ENCODE measurements at regions not wholly inside any gene's neighbourhood (a gene's known extent, or its start where the extent isn't known, plus 50 kb on each side); places are given as distances from the start of the nearest gene placed in this dataset.

DNA sequence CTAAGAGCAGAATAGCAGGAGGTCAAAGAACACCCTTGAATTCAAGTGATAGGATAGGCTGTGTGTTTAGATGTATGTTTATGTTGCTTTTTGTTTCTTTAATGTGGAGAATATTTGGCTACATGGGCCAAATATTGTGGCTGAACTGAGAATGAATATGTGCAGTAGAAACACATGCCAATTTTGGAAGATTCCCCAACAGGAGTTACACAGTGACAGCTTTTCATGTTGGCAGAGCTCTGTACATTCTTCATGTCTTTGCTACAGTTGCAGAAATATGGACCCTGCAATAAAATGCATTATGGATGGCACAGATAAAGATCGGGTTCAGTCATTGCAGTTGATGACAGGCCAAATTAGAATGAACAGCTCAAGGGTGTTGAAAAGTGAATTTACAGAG, 82.8 kb upstream of the SLC4A4 start:
- H3K9me3 Mint-ChIP-seq (ENCODE audit: unreplicated experiment): no peaks in the 10 kb centered on the region
- TF ChIP-seq, protein P1, sequence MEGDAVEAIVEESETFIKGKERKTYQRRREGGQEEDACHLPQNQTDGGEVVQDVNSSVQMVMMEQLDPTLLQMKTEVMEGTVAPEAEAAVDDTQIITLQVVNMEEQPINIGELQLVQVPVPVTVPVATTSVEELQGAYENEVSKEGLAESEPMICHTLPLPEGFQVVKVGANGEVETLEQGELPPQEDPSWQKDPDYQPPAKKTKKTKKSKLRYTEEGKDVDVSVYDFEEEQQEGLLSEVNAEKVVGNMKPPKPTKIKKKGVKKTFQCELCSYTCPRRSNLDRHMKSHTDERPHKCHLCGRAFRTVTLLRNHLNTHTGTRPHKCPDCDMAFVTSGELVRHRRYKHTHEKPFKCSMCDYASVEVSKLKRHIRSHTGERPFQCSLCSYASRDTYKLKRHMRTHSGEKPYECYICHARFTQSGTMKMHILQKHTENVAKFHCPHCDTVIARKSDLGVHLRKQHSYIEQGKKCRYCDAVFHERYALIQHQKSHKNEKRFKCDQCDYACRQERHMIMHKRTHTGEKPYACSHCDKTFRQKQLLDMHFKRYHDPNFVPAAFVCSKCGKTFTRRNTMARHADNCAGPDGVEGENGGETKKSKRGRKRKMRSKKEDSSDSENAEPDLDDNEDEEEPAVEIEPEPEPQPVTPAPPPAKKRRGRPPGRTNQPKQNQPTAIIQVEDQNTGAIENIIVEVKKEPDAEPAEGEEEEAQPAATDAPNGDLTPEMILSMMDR (IDR thresholded peaks at IDR 0.05; ENCODE audit: insufficient read depth in 1 of 2, low read depth in 1 of 2, low read length in 1 of 2, severe bottlenecking in 1 of 2, unreplicated experiment in 1 of 2): no peak
- H3K36me3 Mint-ChIP-seq (ENCODE audit: insufficient read depth, unreplicated experiment): no peaks in the 10 kb centered on the region
- no peaks in the 10 kb centered on the region for H3K9me3 ChIP-seq
- no peaks in the 10 kb centered on the region for H3K27me3 ChIP-seq (replicated peaks; ENCODE audit: control insufficient read depth, insufficient read depth, low read length)
- no TSS peak for BruUV-seq (replicated peaks)
- DNase-seq: no peak
- H3K4me3 ChIP-seq (ENCODE audit: low read depth, low read length): no peak overlapping the region
- intact Hi-C loops (cut with micrococcal nuclease; ENCODE audit: unreplicated experiment): no loop called here
- ChIA-PET CTCF (no interaction called here), POLR2A (no interaction called here)
- no peaks in the 10 kb centered on the region for H3K4me1 Mint-ChIP-seq (ENCODE audit: low read depth, unreplicated experiment)
- H3K4me1 ChIP-seq: 0 out of 2 replicates have a peak, but pooled peaks cover 2% of the 10 kb centered on the region
- no peaks in the 10 kb centered on the region for H3K36me3 ChIP-seq (ENCODE audit: control insufficient read depth, insufficient read depth, low read length)
- H3K27ac Mint-ChIP-seq (ENCODE audit: unreplicated experiment): no peak overlapping the region
- H3K4me3 Mint-ChIP-seq (ENCODE audit: unreplicated experiment): no peak overlapping the region
- peaks cover 3% of the 10 kb centered on the region for H3K27me3 Mint-ChIP-seq (ENCODE audit: insufficient read depth, unreplicated experiment)

- BruUV-seq (replicated peaks): no TSS peak
These were observed 81.1 kb upstream of the SLC4A4 start for GRCh38 chr4:71257761-71258160.

DNA sequence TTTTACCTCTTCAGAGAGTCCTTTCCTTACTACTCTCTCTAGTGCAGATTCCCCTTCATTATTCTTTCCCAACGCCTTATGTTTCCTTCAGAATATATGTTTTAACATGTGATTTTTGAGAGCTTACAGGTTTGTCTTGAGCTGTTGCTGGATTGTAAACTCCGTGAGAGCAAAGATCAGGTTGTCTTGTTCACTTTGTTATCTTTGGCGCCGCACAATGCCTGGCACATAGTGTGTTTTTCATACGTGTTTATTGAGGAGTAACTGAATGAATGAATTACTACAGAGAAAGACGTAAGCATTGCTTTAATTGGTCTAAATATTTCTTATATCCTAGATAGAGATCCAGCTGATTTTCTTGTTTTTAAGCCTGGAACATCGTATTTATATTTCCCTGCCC, 80.5 kb upstream of the SLC4A4 start:
- TF ChIP-seq, protein P1 (IDR thresholded peaks at IDR 0.05; ENCODE audit: insufficient read depth in 1 of 2, low read depth in 1 of 2, low read length in 1 of 2, severe bottlenecking in 1 of 2, unreplicated experiment in 1 of 2): no peak
- DNase-seq: no peak
- Mint-ChIP-seq H3K27me3 (ENCODE audit: insufficient read depth, unreplicated experiment) (peaks cover 3% of the 10 kb centered on the region), H3K4me3 (ENCODE audit: unreplicated experiment) (no peak overlapping the region), H3K36me3 (ENCODE audit: insufficient read depth, unreplicated experiment) (no peaks in the 10 kb centered on the region), H3K4me1 (ENCODE audit: low read depth, unreplicated experiment) (no peaks in the 10 kb centered on the region), H3K27ac (ENCODE audit: unreplicated experiment) (no peak overlapping the region), H3K9me3 (ENCODE audit: unreplicated experiment) (no peaks in the 10 kb centered on the region)
- Histone ChIP-seq H3K4me1 (no peaks in the 10 kb centered on the region), H3K36me3 (ENCODE audit: control insufficient read depth, insufficient read depth, low read length) (no peaks in the 10 kb centered on the region), H3K9me3 (no peaks in the 10 kb centered on the region), H3K27me3 (replicated peaks; ENCODE audit: control insufficient read depth, insufficient read depth, low read length) (no peaks in the 10 kb centered on the region), H3K4me3 (ENCODE audit: low read depth, low read length) (no peak overlapping the region)
- no TSS peak for BruUV-seq (replicated peaks)
- ChIA-PET POLR2A (no interaction called here), CTCF (no interaction called here)
- intact Hi-C loops (cut with micrococcal nuclease; ENCODE audit: unreplicated experiment): no loop called here

More at GRCh38 chr4:71257761-71258160, 81.1 kb upstream of the SLC4A4 start:
- H3K9me3 ChIP-seq: no peaks in the 10 kb centered on the region
- H3K36me3 ChIP-seq (ENCODE audit: control insufficient read depth, insufficient read depth, low read length): no peaks in the 10 kb centered on the region
- H3K27me3 ChIP-seq (replicated peaks; ENCODE audit: control insufficient read depth, insufficient read depth, low read length): no peaks in the 10 kb centered on the region
- TF ChIP-seq, protein P1 (IDR thresholded peaks at IDR 0.05; ENCODE audit: insufficient read depth in 1 of 2, low read depth in 1 of 2, low read length in 1 of 2, severe bottlenecking in 1 of 2, unreplicated experiment in 1 of 2): no peak
- Mint-ChIP-seq H3K9me3 (ENCODE audit: unreplicated experiment) (no peaks in the 10 kb centered on the region), H3K4me1 (ENCODE audit: low read depth, unreplicated experiment) (no peaks in the 10 kb centered on the region), H3K27ac (ENCODE audit: unreplicated experiment) (no peak overlapping the region), H3K36me3 (ENCODE audit: insufficient read depth, unreplicated experiment) (no peaks in the 10 kb centered on the region), H3K27me3 (ENCODE audit: insufficient read depth, unreplicated experiment) (peaks cover 3% of the 10 kb centered on the region), H3K4me3 (ENCODE audit: unreplicated experiment) (no peak overlapping the region)
- H3K4me1 ChIP-seq: no peaks in the 10 kb centered on the region
- POLR2A ChIA-PET: no interaction called here
- intact Hi-C loops (cut with micrococcal nuclease; ENCODE audit: unreplicated experiment): no loop called here
- DNase-seq: no peak
- no peak overlapping the region for H3K4me3 ChIP-seq (ENCODE audit: low read depth, low read length)
- CTCF ChIA-PET: no interaction called here
